HepG2 (cell line): ENCODE measurements at regions not wholly inside any gene's neighbourhood (a gene's known extent, or its start where the extent isn't known, plus 50 kb on each side); places are given as distances from the start of the nearest gene placed in this dataset.

Source experiments
- ATAC-seq: fragments of 200-7000 bp; cut with Tn5 transposase; 3 replicates; pipeline ENCODE4 v1.9.1; 2020; ENCODE audit warnings: mild to moderate bottlenecking, moderate library complexity
- BruUV-seq: library from RNA; stranded (reverse); fragments of 400-500 nt; replicated peaks from 2 replicates; lab custom pipeline; 2021; lab: Mats Ljungman, UMichigan
- CTCF ChIA-PET: fragments of 300-600 bp; formaldehyde crosslinking; extraction: SDS; loops from one replicate; lab custom pipeline; 2021; ENCODE audit warnings: low total read pairs, inconsistent platforms, low intra/inter-chr PET ratio; lab: Yijun Ruan, JAX
- POLR2A ChIA-PET: fragments of 350-600 bp; sonication (Branson Sonifier 250); formaldehyde crosslinking; loops from one replicate; lab custom pipeline; 2020; ENCODE audit warnings: antibody characterized with exemption, inconsistent platforms; lab: Yijun Ruan, JAX
- DNase-seq: peaks from one replicate; pipeline ENCODE4 v3.0.0-alpha.2; 2015; ENCODE audit warnings: low spot score
- FAIRE-seq: peaks from 3 replicates; lab custom pipeline; 2011; peaks lifted over from hg19 to GRCh38; lab: Jason Lieb, UNC
- H2AFZ ChIP-seq: one replicate; pipeline ENCODE4 v1.6.1; 2011; ENCODE audit warnings: low read length, inconsistent platforms
- H3K27ac ChIP-seq: fragments of 300-600 bp; 3 replicates; pipeline ENCODE4 v1.8.0; 2011; ENCODE audit warnings: mixed run types, mild to moderate bottlenecking, mixed read lengths, low read length, inconsistent platforms; ENCODE audit not compliant: insufficient read depth; ENCODE audit errors: extremely low read length
- H3K27me3 ChIP-seq, 2 experiments: fragments of 200-600 bp in 1 of 2; 2 replicates in 1 of 2; 3 replicates in 1 of 2; pipeline versions ENCODE4 v1.6.0 to v1.8.0; 2011; ENCODE audit warnings: low read length in 2 of 2, mild to moderate bottlenecking in 2 of 2, moderate library complexity in 2 of 2, inconsistent platforms in 1 of 2; ENCODE audit not compliant: insufficient read depth in 2 of 2, control insufficient read depth in 1 of 2
- H3K36me3 ChIP-seq, 2 experiments: fragments of 200-600 bp in 1 of 2; replicated peaks in 1 of 2; 2 replicates in 1 of 2; 3 replicates in 1 of 2; pipeline versions ENCODE4 v1.5.1 to v1.8.0; 2011; ENCODE audit warnings: low read length in 2 of 2, inconsistent platforms in 1 of 2; ENCODE audit not compliant: insufficient read depth in 2 of 2, control insufficient read depth in 1 of 2
- H3K4me1 ChIP-seq: 2 replicates; pipeline ENCODE4 v1.5.1; 2012; ENCODE audit warnings: low read length, inconsistent platforms; ENCODE audit not compliant: insufficient read depth
- H3K4me2 ChIP-seq: 2 replicates; pipeline ENCODE4 v1.6.0; 2011; ENCODE audit warnings: low read depth, low read length, inconsistent platforms
- H3K4me3 ChIP-seq, 3 experiments: fragments of 200-600 bp in 1 of 3; sonication (generic), shearing (Covaris generic) in 1 of 3; replicated peaks in 1 of 3; 2 replicates each; pipeline ENCODE4 v1.5.1; 2011 to 2016; ENCODE audit warnings: low read length in 3 of 3, inconsistent platforms in 2 of 3, low read depth in 2 of 3, mild to moderate bottlenecking in 2 of 3, control low read depth in 1 of 3, mixed read lengths in 1 of 3; ENCODE audit not compliant: insufficient read depth in 1 of 3
- H3K79me2 ChIP-seq: one replicate; pipeline ENCODE4 v1.6.1; 2011; ENCODE audit warnings: low read length, inconsistent platforms; ENCODE audit not compliant: insufficient read depth
- H3K9ac ChIP-seq: 2 replicates; pipeline ENCODE4 v1.6.0; 2011; ENCODE audit warnings: mild to moderate bottlenecking, low read depth, low read length, inconsistent platforms; ENCODE audit not compliant: insufficient read depth
- H3K9me3 ChIP-seq: 2 replicates; pipeline ENCODE4 v1.5.1; 2012; ENCODE audit warnings: mild to moderate bottlenecking, low read length
- H4K20me1 ChIP-seq: 2 replicates; pipeline ENCODE4 v1.6.0; 2011; ENCODE audit warnings: inconsistent platforms, mild to moderate bottlenecking, low read length, moderate library complexity; ENCODE audit not compliant: insufficient read depth
- HES4 ChIP-seq: sonication (generic); formaldehyde crosslinking; IDR thresholded peaks from 2 replicates; pipeline ENCODE4 v1.9.0; 2021; ENCODE audit warnings: mild to moderate bottlenecking, missing genetic modification reagents, borderline replicate concordance
- HMG20A ChIP-seq: IDR thresholded peaks from 2 replicates; pipeline ENCODE4 v1.6.1; 2016; ENCODE audit warnings: borderline replicate concordance
- KDM5B ChIP-seq: sonication (generic); formaldehyde crosslinking; IDR thresholded peaks from 2 replicates; pipeline ENCODE4 v1.4.0; 2020; ENCODE audit warnings: missing genetic modification reagents, mild to moderate bottlenecking, borderline replicate concordance
- MED1 ChIP-seq: sonication (generic); formaldehyde crosslinking; IDR thresholded peaks from 2 replicates; pipeline ENCODE4 v1.4.0; 2020; ENCODE audit warnings: missing genetic modification reagents
- MEF2D ChIP-seq: sonication (generic); formaldehyde crosslinking; IDR thresholded peaks from 2 replicates; pipeline ENCODE4 v1.5.1; 2020; ENCODE audit warnings: mild to moderate bottlenecking, missing genetic modification reagents
- NFRKB ChIP-seq: fragments of 450-650 bp; IDR thresholded peaks from 2 replicates; pipeline ENCODE4 v1.6.1; 2017
- NPAS2 ChIP-seq: sonication (generic); formaldehyde crosslinking; IDR thresholded peaks from 2 replicates; pipeline ENCODE4 v1.8.0; 2022; ENCODE audit warnings: mild to moderate bottlenecking, missing genetic modification reagents, borderline replicate concordance
- SIX4 ChIP-seq: sonication (generic); formaldehyde crosslinking; IDR thresholded peaks from 2 replicates; pipeline ENCODE4 v1.4.0; 2020; ENCODE audit warnings: missing genetic modification reagents
- SP2 ChIP-seq: sonication (generic); formaldehyde crosslinking; IDR thresholded peaks from 2 replicates; pipeline ENCODE4 v1.5.1; 2020; ENCODE audit warnings: mild to moderate bottlenecking, missing genetic modification reagents
- THYN1 ChIP-seq: sonication (generic); formaldehyde crosslinking; IDR thresholded peaks from 2 replicates; pipeline ENCODE4 v1.8.1; 2023; ENCODE audit warnings: low read depth, mild to moderate bottlenecking, moderate library complexity, missing genetic modification reagents, borderline replicate concordance
- ZBTB21 ChIP-seq: sonication (generic); formaldehyde crosslinking; IDR thresholded peaks from 2 replicates; pipeline ENCODE4 v1.4.0; 2020; ENCODE audit warnings: missing genetic modification reagents
- ZEB1 ChIP-seq: IDR thresholded peaks from 2 replicates; pipeline ENCODE4 v1.6.1; 2012; ENCODE audit warnings: mild to moderate bottlenecking, low read depth, inconsistent platforms; ENCODE audit not compliant: insufficient replicate concordance
- ZKSCAN1 ChIP-seq: fragments of 150-350 bp; IDR thresholded peaks from 2 replicates; pipeline ENCODE4 v1.6.1; 2014; ENCODE audit warnings: low read length
- ZNF788 ChIP-seq: sonication (generic); formaldehyde crosslinking; IDR thresholded peaks from 2 replicates; pipeline ENCODE4 v1.5.0; 2020; ENCODE audit warnings: mild to moderate bottlenecking, missing genetic modification reagents, borderline replicate concordance
- ZSCAN31 ChIP-seq: sonication (generic); formaldehyde crosslinking; IDR thresholded peaks from 2 replicates; pipeline ENCODE4 v1.5.0; 2020; ENCODE audit warnings: low read depth, mild to moderate bottlenecking, missing genetic modification reagents
- WGBS: methylation state at CpG from one replicate; pipeline ENCODE4 v1.1.6; 2017; ENCODE audit warnings: low lambda C conversion rate; 5-methylcytosine and 5-hydroxymethylcytosine counted together
- in situ Hi-C: cut with HindIII; loops from 2 replicates; pipeline ENCODE4 v1.10.0; 2017; ENCODE audit warnings: low pct_unique_long_range_greater_than_20kb; ENCODE audit not compliant: extremely low pct_ligation_motif_present
- intact Hi-C: fragments of 100-400 bp; cut with micrococcal nuclease; formaldehyde crosslinking; loops from one replicate; pipeline ENCODE4 v1.10.0; 2022; ENCODE audit not compliant: unreplicated experiment
- TF ChIP-seq, protein P1 (sequence below): IDR thresholded peaks from 2 replicates; pipeline ENCODE4 v1.6.1; 2018; ENCODE audit warnings: missing genetic modification reagents, mild to moderate bottlenecking, missing compliant biosample characterization
- TF ChIP-seq, protein P2 (sequence below): IDR thresholded peaks from 2 replicates; pipeline ENCODE4 v1.6.1; 2016; ENCODE audit warnings: missing genetic modification reagents, missing compliant biosample characterization
- TF ChIP-seq, protein P3 (sequence below): IDR thresholded peaks from 2 replicates; pipeline ENCODE4 v1.6.1; 2016; ENCODE audit warnings: missing biosample characterization, missing genetic modification reagents, low read depth
- TF ChIP-seq, protein P4 (sequence below): sonication (generic); formaldehyde crosslinking; IDR thresholded peaks from 2 replicates; pipeline ENCODE4 v1.8.1; 2022; ENCODE audit warnings: mild to moderate bottlenecking, missing genetic modification reagents

DNA sequence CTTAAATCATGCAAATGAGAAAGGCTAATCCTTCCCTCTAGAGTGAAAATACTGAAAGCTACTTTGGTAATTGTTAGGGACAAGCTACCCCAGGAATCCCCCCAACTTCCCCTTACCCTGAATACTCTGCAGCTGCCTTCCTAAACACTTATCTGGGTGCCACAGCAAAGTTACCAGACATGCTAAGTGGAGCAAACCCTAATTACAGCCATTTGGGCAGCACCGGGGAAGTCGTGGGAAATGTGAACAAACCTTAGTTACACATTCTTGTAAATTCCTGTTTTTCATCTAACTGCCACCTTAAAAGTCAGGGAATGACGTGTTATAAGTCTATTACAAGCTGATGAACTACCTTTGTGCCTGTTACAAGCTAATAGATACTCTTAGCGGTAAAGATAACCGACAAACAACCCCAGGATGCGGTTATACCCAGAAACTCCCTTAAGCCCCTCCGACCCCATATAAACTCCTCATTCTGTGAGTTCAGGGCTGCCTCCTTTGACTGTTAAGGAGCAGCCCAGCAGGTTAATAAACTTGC is 66.0 kb upstream of the PLAC8 start:
- no peak overlapping the region for H3K9ac ChIP-seq
- no peaks in the 10 kb centered on the region for H3K27me3 ChIP-seq
- intact Hi-C loops (no loop called here), in situ Hi-C loops (no loop called here)
- H3K36me3 ChIP-seq = no peaks in the 10 kb centered on the region
- H3K79me2 ChIP-seq = no peaks in the 10 kb centered on the region
- no peaks in the 10 kb centered on the region for H4K20me1 ChIP-seq
- no peak overlapping the region for H2AFZ ChIP-seq
- ATAC-seq (no peak), FAIRE-seq (no peak), DNase-seq (no peak)
- TF ChIP-seq ZEB1 (no peak), THYN1 (no peak), ZBTB21 (CRISPR knock-in tag) (no peak), NFRKB (no peak), ZNF788 (CRISPR knock-in tag) (no peak), ZKSCAN1 (no peak), MEF2D (CRISPR knock-in tag) (no peak), MED1 (CRISPR knock-in tag) (no peak), SIX4 (CRISPR knock-in tag) (no peak), SP2 (CRISPR knock-in tag) (no peak), KDM5B (CRISPR knock-in tag) (no peak), ZSCAN31 (CRISPR knock-in tag) (no peak), NPAS2 (no peak), HMG20A (CRISPR knock-in tag) (no peak), HES4 (no peak)
- TF ChIP-seq, protein P1, sequence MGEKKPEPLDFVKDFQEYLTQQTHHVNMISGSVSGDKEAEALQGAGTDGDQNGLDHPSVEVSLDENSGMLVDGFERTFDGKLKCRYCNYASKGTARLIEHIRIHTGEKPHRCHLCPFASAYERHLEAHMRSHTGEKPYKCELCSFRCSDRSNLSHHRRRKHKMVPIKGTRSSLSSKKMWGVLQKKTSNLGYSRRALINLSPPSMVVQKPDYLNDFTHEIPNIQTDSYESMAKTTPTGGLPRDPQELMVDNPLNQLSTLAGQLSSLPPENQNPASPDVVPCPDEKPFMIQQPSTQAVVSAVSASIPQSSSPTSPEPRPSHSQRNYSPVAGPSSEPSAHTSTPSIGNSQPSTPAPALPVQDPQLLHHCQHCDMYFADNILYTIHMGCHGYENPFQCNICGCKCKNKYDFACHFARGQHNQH (CRISPR knock-in tag) = no peak
- TF ChIP-seq, protein P2, sequence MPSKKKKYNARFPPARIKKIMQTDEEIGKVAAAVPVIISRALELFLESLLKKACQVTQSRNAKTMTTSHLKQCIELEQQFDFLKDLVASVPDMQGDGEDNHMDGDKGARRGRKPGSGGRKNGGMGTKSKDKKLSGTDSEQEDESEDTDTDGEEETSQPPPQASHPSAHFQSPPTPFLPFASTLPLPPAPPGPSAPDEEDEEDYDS (CRISPR knock-in tag) = no peak
- TF ChIP-seq, protein P3, sequence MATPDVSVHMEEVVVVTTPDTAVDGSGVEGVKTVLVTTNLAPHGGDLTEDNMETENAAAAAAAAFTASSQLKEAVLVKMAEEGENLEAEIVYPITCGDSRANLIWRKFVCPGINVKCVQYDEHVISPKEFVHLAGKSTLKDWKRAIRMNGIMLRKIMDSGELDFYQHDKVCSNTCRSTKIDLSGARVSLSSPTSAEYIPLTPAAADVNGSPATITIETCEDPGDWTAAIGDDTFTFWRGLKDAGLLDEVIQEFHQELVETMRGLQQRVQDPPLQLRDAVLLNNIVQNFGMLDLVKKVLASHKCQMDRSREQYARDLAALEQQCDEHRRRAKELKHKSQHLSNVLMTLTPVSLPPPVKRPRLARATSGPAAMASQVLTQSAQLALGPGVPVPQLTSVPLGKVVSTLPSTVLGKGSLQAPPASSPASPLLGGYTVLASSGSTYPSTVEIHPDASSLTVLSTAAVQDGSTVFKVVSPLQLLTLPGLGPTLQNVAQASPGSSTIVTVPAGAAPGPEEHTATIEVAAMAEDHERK (CRISPR knock-in tag) = no peak
- TF ChIP-seq, protein P4, sequence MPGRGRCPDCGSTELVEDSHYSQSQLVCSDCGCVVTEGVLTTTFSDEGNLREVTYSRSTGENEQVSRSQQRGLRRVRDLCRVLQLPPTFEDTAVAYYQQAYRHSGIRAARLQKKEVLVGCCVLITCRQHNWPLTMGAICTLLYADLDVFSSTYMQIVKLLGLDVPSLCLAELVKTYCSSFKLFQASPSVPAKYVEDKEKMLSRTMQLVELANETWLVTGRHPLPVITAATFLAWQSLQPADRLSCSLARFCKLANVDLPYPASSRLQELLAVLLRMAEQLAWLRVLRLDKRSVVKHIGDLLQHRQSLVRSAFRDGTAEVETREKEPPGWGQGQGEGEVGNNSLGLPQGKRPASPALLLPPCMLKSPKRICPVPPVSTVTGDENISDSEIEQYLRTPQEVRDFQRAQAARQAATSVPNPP (CRISPR knock-in tag) = no peak
- no peak overlapping the region for H3K4me3 ChIP-seq
- no peak overlapping the region for H3K4me2 ChIP-seq
- no TSS peak for BruUV-seq
- H3K4me1 ChIP-seq = no peaks in the 10 kb centered on the region
- H3K9me3 ChIP-seq = no peaks in the 10 kb centered on the region
- CTCF ChIA-PET = no interaction called here
- POLR2A ChIA-PET = no interaction called here
- H3K27ac ChIP-seq = no peak overlapping the region
- WGBS = 75% methylated on average over 7 of the region's 7 CpGs
